ENCODE measurements at regions not wholly inside any gene's neighbourhood (a gene's known extent, or its start where the extent isn't known, plus 50 kb on each side); places are given as distances from the start of the nearest gene placed in this dataset.
A peak's percentile ranks its signal among the peaks of the same experiment; 100 is the strongest.
"Not testable (repeated sequence)": the region's sequence is repeated elsewhere in the genome, so short reads cannot be mapped to it uniquely, and the experiment has no call there.

GRCh38 chr16:87200637-87201036 lies 116.6 kb downstream of the C16orf95 start:
- DNase-seq (ENCODE audit: low read depth in 2 of 2): no peak

DNA sequence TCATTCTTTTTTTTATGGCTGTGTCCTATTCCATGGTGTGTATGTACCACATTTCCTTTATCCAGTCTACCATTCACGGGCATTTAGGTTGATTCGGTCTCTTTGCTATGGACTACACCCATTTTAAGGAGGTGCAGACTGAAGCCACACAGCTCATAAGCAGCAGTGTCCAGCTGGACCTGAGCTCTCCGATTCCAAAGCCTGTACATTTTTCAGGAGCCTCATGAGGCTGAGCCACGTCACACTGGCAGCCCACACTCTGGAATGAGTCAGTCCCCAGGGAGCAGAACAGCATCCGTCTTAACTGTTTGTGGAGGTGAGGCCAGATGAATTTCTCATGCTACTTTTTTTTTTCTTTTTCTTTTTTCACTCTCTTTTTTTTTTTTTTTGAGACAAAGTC lies 116.1 kb downstream of the C16orf95 start:
- no peak for DNase-seq (ENCODE audit: low read depth in 2 of 2)

GRCh38 chr16:87201790-87202189 lies 115.4 kb downstream of the C16orf95 start:
- DNase-seq (ENCODE audit: low read depth in 2 of 2): no peak

DNA sequence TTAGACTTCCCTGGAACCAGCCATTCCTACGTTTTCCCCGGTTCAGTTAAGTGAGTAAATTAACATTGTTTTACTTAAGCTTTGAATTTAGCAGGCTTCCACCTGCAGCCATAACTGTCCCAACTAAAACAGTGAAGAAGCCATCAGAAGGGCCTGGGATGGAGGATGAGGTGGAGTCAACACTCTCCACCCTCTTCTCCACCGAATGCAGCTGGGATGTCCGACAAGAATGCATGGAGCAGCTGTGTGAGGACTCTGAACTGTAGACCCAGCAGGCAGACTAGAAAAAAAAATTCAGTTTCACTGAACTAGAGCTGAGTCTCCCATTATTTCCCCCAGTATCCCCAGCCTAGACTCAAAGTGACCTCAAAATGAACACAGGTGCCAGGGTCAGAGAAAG lies 114.8 kb downstream of the C16orf95 start:
- DNase-seq (ENCODE audit: low read depth in 2 of 2): no peak

DNA sequence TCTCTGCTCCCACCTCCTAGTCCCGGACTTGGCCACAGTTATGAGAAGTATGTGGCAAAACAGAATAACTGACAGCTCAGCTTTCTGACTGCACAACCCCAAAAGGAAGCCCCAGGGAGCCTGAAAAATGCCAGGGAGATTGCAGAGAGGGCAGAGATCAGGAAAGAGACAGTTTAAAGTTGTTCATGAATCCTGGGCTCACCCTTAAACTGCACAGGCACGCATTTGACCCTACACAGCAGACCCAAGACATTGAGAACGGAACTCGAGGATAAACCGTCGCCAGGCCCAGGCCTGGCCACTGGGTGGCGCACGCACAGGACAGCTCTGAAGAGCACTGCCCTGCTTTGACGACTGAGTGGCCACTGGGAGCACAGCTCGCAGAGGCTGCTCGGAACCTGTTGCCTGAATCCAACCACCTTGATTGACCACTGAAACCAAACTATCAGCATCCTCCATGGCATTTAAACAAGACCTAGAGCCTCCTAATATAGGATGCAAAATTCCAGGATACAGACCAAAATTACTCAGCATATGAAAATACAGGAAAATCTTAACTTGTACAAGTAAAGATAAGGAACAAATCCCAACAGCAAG lies 114.0 kb downstream of the C16orf95 start:
- peak in 1 of 2 donors; percentile 46 for DNase-seq (ENCODE audit: low read depth in 2 of 2)

- DNase-seq (ENCODE audit: low read depth in 2 of 2): no peak
Observed at GRCh38 chr16:87206646-87207451, 110.3 kb downstream of the C16orf95 start.

DNA sequence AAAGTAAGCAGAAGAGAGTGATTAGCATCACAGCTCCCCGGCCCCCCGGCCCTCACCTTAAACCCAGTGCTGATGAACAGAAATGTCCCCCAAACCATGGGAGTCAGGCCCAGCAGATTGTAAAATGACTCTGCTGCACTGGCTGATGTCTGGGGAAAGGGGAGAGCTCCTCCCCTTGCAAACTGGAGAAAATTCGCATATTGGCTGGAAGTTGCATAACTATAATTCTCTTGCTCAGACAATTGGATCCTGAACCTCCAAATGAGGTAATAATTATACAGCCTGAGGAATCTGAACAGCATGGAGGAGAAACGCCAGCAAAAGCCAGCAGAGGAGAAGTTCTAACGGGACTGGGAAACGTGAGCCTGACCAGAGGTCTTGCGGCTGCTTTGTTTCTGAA lies 109.7 kb downstream of the C16orf95 start:
- no peak for DNase-seq (ENCODE audit: low read depth in 2 of 2)

- no peak for DNase-seq (ENCODE audit: low read depth in 2 of 2)
Observed at GRCh38 chr16:87207965-87208364, 109.2 kb downstream of the C16orf95 start.

DNA sequence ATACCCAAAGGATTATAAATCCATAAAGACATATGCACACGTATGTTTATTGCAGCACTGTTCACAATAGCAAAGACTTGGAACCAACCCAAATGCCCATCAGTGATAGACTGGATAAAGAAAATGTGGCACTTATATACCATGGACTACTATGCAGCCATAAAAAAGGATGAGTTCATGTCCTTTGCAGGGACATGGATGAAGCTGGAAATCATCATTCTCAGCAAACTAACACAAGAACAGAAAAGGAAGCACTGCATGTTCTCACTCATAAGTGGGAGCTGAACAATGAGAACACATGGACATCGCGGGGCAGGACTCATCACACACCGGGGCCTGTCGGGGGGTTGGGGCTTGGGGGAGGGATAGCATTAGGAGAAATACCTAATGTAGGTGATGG lies 108.2 kb downstream of the C16orf95 start:
- DNase-seq (ENCODE audit: low read depth in 2 of 2): not testable (repeated sequence)

GRCh38 chr16:87209808-87210512 lies 107.2 kb downstream of the C16orf95 start:
- DNase-seq (ENCODE audit: low read depth in 2 of 2): no peak

- DNase-seq (ENCODE audit: low read depth in 2 of 2): no peak
Observed at GRCh38 chr16:87210894-87211293, 106.3 kb downstream of the C16orf95 start.

GRCh38 chr16:87212026-87212425 lies 105.2 kb downstream of the C16orf95 start:
- no peak for DNase-seq (ENCODE audit: low read depth in 2 of 2)

DNA sequence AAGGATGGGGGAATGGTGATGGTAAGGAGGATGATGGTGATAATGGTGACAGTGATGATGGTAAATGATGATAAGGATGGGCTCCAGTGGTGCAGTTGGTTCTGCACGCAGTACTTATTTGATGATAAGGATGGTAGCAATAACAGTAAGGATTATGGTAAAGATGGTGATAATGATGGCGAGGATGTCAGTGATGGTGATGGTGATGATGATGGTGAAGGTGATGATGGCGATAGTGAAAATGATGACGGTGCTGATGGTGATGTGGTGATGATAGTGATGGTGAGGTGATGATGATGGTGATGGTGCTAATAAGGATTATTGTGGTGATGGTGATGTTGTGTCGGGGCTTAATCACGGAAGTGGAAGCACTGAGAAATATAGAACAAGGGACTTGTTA lies 103.7 kb downstream of the C16orf95 start:
- no peak for DNase-seq (ENCODE audit: low read depth in 2 of 2)

DNA sequence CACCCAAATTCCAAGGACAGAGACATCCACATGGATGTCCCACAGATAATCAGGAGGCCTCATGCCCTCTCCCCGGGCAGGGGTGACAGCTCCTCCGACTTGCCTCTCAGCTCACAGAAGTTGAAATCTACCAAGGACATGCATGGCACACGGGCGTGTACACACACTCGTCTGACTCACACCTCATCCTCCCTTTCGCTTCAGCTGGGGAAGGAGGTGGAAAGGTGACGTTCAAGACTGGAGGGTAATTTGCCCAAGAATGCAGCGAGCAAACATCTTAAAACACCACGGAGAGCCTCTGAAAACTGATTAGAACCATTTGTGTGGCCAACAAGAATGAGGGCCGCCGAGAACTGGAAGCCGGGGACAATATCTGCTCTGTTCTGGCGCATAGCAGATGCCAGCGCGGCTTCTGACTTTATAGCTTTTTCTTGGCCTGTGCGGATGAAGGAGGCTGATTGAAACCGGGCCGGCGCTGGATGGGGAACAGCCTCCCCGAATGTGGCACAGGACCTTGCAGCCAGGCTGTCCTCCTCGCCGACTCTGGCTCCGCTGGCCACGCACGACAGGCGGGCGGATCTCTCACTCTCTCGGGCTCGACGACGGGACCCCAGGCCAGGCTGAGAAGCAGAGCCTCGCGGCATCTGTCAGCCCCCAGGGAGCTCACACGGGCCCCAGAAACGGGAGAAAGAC lies 100.9 kb downstream of the C16orf95 start:
- no peak for DNase-seq (ENCODE audit: low read depth in 2 of 2)

DNA sequence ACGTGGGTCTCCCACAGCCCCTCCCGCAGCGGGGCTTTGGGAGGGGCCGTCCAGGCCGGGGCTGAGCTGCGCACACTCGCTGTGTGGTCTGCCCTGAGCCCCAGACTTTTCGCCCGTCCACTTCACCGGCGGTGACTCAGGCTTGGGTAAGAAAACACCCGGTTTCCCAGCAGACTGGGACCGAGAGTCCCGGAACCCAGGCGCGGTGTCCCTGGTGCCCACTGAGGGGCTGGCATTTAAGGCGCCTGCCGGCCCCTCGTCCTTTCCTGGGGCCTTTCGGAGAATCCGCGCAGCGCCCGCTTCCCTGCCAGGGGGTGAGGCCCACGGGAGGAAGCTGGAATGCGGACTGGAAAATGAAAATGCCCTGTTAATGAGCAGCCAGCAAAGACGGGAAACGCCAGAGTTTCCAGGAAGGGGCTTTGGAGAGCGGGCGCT lies 100.3 kb downstream of the C16orf95 start:
- DNase-seq (ENCODE audit: low read depth in 2 of 2): no peak

GRCh38 chr16:87217802-87218201 lies 99.4 kb downstream of the C16orf95 start:
- DNase-seq (ENCODE audit: low read depth in 2 of 2): not testable (repeated sequence)

- no peak for DNase-seq (ENCODE audit: low read depth in 2 of 2)
Observed at GRCh38 chr16:87218281-87219055, 98.7 kb downstream of the C16orf95 start.

GRCh38 chr16:87219287-87219909 lies 97.8 kb downstream of the C16orf95 start:
- DNase-seq (ENCODE audit: low read depth in 2 of 2): no peak

DNA sequence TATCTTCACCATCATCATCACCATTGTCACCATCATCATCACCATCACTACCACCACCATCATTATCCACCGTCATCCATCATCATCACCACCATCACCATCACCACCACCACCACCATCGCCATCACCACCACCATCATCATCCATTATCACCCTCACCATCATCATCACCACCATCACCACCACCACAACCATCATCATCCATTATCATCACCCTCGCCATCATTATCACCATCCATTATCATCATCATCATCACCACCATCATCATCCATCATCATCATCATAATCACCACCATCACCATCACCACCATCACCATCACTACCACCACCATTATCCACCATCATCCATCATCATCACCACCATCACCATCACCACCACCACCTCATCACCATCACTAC lies 95.6 kb downstream of the C16orf95 start:
- no peak for DNase-seq (ENCODE audit: low read depth in 2 of 2)

DNA sequence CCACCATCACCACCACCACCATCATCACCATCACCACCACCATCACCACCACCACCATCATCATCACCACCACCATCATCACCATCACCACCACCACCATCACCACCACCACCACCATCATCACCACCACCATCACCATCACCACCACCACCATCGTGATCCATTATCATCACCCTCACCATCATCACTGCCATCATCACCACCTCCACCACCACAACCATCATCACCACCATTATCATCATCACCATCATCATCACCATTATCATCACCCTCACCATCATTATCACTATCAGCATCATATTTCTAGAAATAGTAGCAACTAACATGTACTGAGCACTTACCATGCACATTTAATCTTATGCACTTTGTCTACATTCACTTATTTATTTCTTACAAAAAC lies 94.9 kb downstream of the C16orf95 start:
- DNase-seq (ENCODE audit: low read depth in 2 of 2): no peak

GRCh38 chr16:87223656-87224248 lies 93.4 kb downstream of the C16orf95 start:
- no peak for DNase-seq (ENCODE audit: low read depth in 2 of 2)
